ENCODE measurements at regions not wholly inside any gene's neighbourhood (a gene's known extent, or its start where the extent isn't known, plus 50 kb on each side); places are given as distances from the start of the nearest gene placed in this dataset.
A peak's percentile ranks its signal among the peaks of the same experiment; 100 is the strongest.

DNA sequence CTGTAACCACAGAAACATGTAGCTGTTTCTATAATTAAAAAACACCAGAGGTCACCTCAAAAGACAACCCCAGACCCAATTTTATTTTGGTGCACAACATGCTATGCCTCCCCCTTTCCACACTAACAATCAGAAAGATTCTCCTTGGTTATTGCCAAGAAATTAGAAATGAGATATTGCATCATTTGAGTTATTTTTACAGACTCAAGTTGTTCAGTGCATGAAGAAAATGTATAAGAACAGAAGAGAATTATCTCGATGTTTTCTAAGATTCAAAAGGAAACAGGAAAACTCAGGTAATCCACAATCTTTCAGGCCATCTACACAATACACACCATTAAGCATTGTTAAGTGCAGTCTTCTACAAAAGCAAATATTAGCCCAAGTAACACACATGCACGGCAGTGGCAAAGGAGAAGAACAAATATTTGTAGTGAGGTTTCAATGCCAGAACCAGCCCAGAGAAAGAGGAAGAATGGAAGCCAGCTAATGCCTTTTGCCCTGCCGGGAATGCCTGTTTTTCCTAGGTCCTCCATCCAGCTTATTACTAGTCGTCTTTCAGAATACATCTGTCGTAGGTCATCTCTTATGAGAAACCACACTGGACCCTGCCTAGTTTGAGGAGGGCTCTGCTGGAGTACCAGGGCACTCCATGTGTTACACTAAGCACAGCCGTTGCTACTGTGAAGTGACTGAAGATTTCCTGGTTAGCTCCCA is 67.6 kb upstream of the C1GALT1 start:
- no peaks in the 10 kb centered on the region for H3K4me1 ChIP-seq
- no peak overlapping the region for H3K4me3 ChIP-seq
- H3K36me3 ChIP-seq: no peaks in the 10 kb centered on the region
- 73% methylated on average over 6 of the region's 6 CpGs for WGBS, 2 donors
- no peak for DNase-seq (ENCODE audit: low spot score in 2 of 2)
- no peaks in the 10 kb centered on the region for H3K27me3 ChIP-seq
- H3K9me3 ChIP-seq: no peaks in the 10 kb centered on the region
- no peak for TF ChIP-seq POLR2A (IDR thresholded peaks at IDR 0.05)
- TF ChIP-seq CTCF (IDR thresholded peaks at IDR 0.05): no peak
- TF ChIP-seq EP300 (IDR thresholded peaks at IDR 0.05): no peak
- no peak overlapping the region for H3K27ac ChIP-seq

DNA sequence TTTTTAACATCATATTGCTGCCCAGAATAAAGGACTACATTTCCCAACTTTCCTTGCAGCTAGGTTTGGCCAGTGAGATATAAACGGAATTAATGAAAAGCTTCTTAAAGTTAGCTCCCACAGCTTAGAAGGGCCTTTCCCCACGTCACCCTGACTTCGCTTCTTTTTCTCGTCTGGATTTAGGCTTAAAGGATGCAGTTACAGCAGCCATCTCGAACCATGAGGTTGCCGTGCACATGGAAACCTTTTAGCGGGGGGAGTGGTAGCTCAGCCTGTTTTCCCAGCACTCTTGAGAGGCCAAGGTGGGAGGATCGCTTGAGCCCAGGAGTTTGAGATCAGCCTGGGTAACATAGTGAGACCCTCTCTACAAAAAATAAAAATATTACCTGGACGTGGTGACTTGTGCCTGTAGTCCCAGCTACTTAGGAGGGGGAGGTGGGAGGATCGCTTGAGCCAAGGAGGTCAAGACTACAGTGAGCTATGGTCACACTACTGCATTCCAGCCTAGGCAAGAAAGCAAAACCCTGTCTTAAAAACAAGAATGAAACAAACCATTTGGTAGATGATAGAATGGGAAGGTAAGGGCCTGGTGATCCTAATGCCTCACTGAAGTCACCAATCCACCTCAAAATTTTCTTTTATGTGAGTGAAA is 64.3 kb upstream of the C1GALT1 start:
- WGBS, 2 donors: 83 to 85% methylated on average over 10 of the region's 10 CpGs
- Histone ChIP-seq H3K9me3 (no peaks in the 10 kb centered on the region), H3K4me3 (no peak overlapping the region), H3K4me1 (peaks cover 0 to 15% (median 0%) of the 10 kb centered on the region in 4 donors), H3K27ac (no peak overlapping the region), H3K27me3 (no peaks in the 10 kb centered on the region), H3K36me3 (no peaks in the 10 kb centered on the region)
- no peak for TF ChIP-seq POLR2A (IDR thresholded peaks at IDR 0.05)
- no peak for TF ChIP-seq EP300 (IDR thresholded peaks at IDR 0.05)
- no peak for TF ChIP-seq CTCF (IDR thresholded peaks at IDR 0.05)
- DNase-seq (ENCODE audit: low spot score in 2 of 2): no peak

GRCh38 chr7:7118822-7119221 is 63.5 kb upstream of the C1GALT1 start:
- 64 to 74% methylated on average over 2 of the region's 2 CpGs for WGBS, 2 donors

GRCh38 chr7:7119729-7120128 is 62.6 kb upstream of the C1GALT1 start:
- TF ChIP-seq EP300 (IDR thresholded peaks at IDR 0.05) (no peak), CTCF (IDR thresholded peaks at IDR 0.05) (no peak), POLR2A (IDR thresholded peaks at IDR 0.05) (no peak)
- Histone ChIP-seq H3K4me3 (no peak overlapping the region), H3K4me1 (peaks cover 0 to 19% (median 0%) of the 10 kb centered on the region in 4 donors), H3K9me3 (no peaks in the 10 kb centered on the region), H3K36me3 (no peaks in the 10 kb centered on the region), H3K27ac (no peak overlapping the region), H3K27me3 (no peaks in the 10 kb centered on the region)
- no peak for DNase-seq (ENCODE audit: low spot score in 2 of 2)

More at GRCh38 chr7:7118822-7119221, 63.5 kb upstream of the C1GALT1 start:
- Histone ChIP-seq H3K4me1 (peaks cover 0 to 19% (median 0%) of the 10 kb centered on the region in 4 donors), H3K27ac (no peak overlapping the region), H3K4me3 (no peak overlapping the region), H3K36me3 (no peaks in the 10 kb centered on the region), H3K27me3 (no peaks in the 10 kb centered on the region), H3K9me3 (no peaks in the 10 kb centered on the region)
- no peak for TF ChIP-seq EP300 (IDR thresholded peaks at IDR 0.05)
- TF ChIP-seq POLR2A (IDR thresholded peaks at IDR 0.05): no peak
- no peak for TF ChIP-seq CTCF (IDR thresholded peaks at IDR 0.05)
- DNase-seq (ENCODE audit: low spot score in 2 of 2): no peak

DNA sequence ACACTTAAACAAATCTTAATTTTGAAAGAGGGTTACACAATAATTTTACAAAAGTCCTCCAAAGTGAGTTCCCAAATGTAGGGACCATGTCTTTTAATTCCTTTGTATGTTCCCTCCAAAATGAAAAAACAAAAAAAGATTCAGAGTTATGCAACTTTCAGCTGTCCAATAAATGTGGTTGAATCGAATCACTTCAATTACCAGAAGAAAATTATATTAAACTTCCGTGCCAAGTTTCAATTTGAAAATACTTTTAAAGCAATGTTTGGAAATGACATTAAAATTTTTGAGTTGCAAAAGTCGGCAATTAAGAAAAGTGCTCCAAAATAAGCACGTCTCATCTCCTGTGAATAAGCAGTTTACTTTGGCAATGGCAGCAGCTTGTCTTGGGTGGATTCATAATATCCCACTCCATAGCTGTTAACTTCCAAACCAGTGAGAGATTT is 60.3 kb upstream of the C1GALT1 start:
- no peaks in the 10 kb centered on the region for H3K9me3 ChIP-seq
- no peaks in the 10 kb centered on the region for H3K27me3 ChIP-seq
- TF ChIP-seq POLR2A (IDR thresholded peaks at IDR 0.05): no peak
- TF ChIP-seq EP300 (IDR thresholded peaks at IDR 0.05): peak in 1 of 2 donors; percentile 51
- TF ChIP-seq CTCF (IDR thresholded peaks at IDR 0.05): no peak
- 44 to 47% methylated on average over 4 of the region's 4 CpGs for WGBS, 2 donors
- H3K36me3 ChIP-seq: no peaks in the 10 kb centered on the region
- no peak overlapping the region for H3K27ac ChIP-seq
- H3K4me1 ChIP-seq: peaks cover 0 to 19% (median 0%) of the 10 kb centered on the region in 4 donors
- DNase-seq (ENCODE audit: low spot score in 2 of 2): no peak
- H3K4me3 ChIP-seq: no peak overlapping the region

Measured in tibial nerve (tissue), 4 donors.